K562 (cell line): ENCODE measurements at regions not wholly inside any gene's neighbourhood (a gene's known extent, or its start where the extent isn't known, plus 50 kb on each side); places are given as distances from the start of the nearest gene placed in this dataset.

Experiments used
- ATAC-seq: fragments of 200-7000 bp; cut with Tn5 transposase; 3 replicates; pipeline ENCODE4 v1.9.1; 2020; ENCODE audit warnings: moderate library complexity
- BruUV-seq: library from RNA; stranded (reverse); fragments of 400-500 nt; replicated peaks from 2 replicates; lab custom pipeline; 2021; lab: Mats Ljungman, UMichigan
- CTCF ChIA-PET: fragments of 300-600 bp; formaldehyde crosslinking; extraction: SDS; loops from one replicate; lab custom pipeline; 2021; ENCODE audit warnings: low intra/inter-chr PET ratio; lab: Yijun Ruan, JAX
- POLR2A ChIA-PET: fragments of 300-600, 350-650 bp; sonication (Branson Sonifier 250); formaldehyde crosslinking; extraction: SDS; loops from one replicate; lab custom pipeline; 2021; ENCODE audit warnings: antibody characterized with exemption, inconsistent platforms; lab: Yijun Ruan, JAX
- DNase-seq, 4 experiments: peaks; one replicate each; pipeline versions ENCODE4 v3.0.0 to v3.0.0-alpha.2; 2011 to 2018; ENCODE audit warnings: low spot score in 3 of 4, mixed read lengths in 3 of 4; ENCODE audit errors: extremely low read depth in 1 of 4
- FAIRE-seq: peaks from 2 replicates; lab custom pipeline; 2011; peaks lifted over from hg19 to GRCh38; lab: Jason Lieb, UNC
- H2AFZ ChIP-seq: 2 replicates; pipeline ENCODE4 v1.6.0; 2011; ENCODE audit warnings: low read depth, low read length, control low read depth, inconsistent platforms
- H3K27ac ChIP-seq: fragments of 200-600 bp; 3 replicates; pipeline ENCODE4 v1.8.0; 2011; ENCODE audit warnings: low read depth, mild to moderate bottlenecking, control low read depth, inconsistent platforms, low read length, moderate library complexity, mixed read lengths; ENCODE audit errors: extremely low read depth
- H3K27me3 ChIP-seq, 2 experiments: fragments of 300-600 bp in 1 of 2; 2 replicates in 1 of 2; 3 replicates in 1 of 2; pipeline versions ENCODE4 v1.6.0 to v1.8.0; 2011; ENCODE audit warnings: inconsistent platforms in 2 of 2, low read length in 2 of 2, mild to moderate bottlenecking in 1 of 2, mixed read lengths in 1 of 2, moderate library complexity in 1 of 2; ENCODE audit not compliant: control insufficient read depth in 2 of 2, insufficient read depth in 2 of 2
- H3K36me3 ChIP-seq: fragments of 300-600 bp; 3 replicates; pipeline ENCODE4 v1.8.0; 2011; ENCODE audit warnings: mild to moderate bottlenecking, low read length, inconsistent platforms; ENCODE audit not compliant: control insufficient read depth, insufficient read depth
- H3K4me1 ChIP-seq, 2 experiments: fragments of 200-600 bp in 1 of 2; replicated peaks in 1 of 2; 2 replicates in 1 of 2; 3 replicates in 1 of 2; pipeline versions ENCODE4 v1.5.1 to v1.8.0; 2011; ENCODE audit warnings: inconsistent platforms in 2 of 2, low read length in 2 of 2, mild to moderate bottlenecking in 1 of 2, mixed read lengths in 1 of 2, moderate library complexity in 1 of 2; ENCODE audit not compliant: control insufficient read depth in 2 of 2, insufficient read depth in 2 of 2
- H3K4me2 ChIP-seq: 2 replicates; pipeline ENCODE4 v1.6.1; 2011; ENCODE audit warnings: low read length, control low read depth, inconsistent platforms, mixed read lengths; ENCODE audit not compliant: insufficient read depth
- H3K4me3 ChIP-seq: fragments of 200-600 bp; sonication (generic), shearing (Covaris generic); 2 replicates; pipeline ENCODE4 v1.5.1; 2016; ENCODE audit warnings: control low read depth, inconsistent platforms
- H3K79me2 ChIP-seq: fragments of 200-600 bp; 3 replicates; pipeline ENCODE4 v1.8.0; 2011; ENCODE audit warnings: low read length, inconsistent platforms; ENCODE audit not compliant: control insufficient read depth, insufficient read depth
- H3K9ac ChIP-seq, 2 experiments: 2 replicates each; pipeline versions ENCODE4 v1.6.0 to v1.6.1; 2011; ENCODE audit warnings: low read depth in 2 of 2, low read length in 2 of 2, control low read depth in 1 of 2, inconsistent platforms in 1 of 2, mild to moderate bottlenecking in 1 of 2, mixed read lengths in 1 of 2; ENCODE audit not compliant: insufficient read depth in 1 of 2
- H3K9me1 ChIP-seq: one replicate; pipeline ENCODE4 v1.6.0; 2011; ENCODE audit warnings: inconsistent platforms, mild to moderate bottlenecking, low read length, moderate library complexity; ENCODE audit not compliant: control insufficient read depth, insufficient read depth
- H3K9me3 ChIP-seq: replicated peaks from 2 replicates; pipeline ENCODE4 v1.5.1; 2011; ENCODE audit warnings: low read depth, low read length, inconsistent platforms; ENCODE audit not compliant: control insufficient read depth, insufficient read depth
- H4K20me1 ChIP-seq: replicated peaks from 2 replicates; pipeline ENCODE4 v1.6.1; 2011; ENCODE audit warnings: low read length, inconsistent platforms, mixed read lengths; ENCODE audit not compliant: control insufficient read depth, insufficient read depth
- ASH1L ChIP-seq: fragments of 450-650 bp; IDR thresholded peaks from 2 replicates; pipeline ENCODE4 v1.6.1; 2018; ENCODE audit warnings: borderline replicate concordance, mild to moderate bottlenecking, low read depth; ENCODE audit not compliant: partially characterized antibody
- BDP1 ChIP-seq: IDR thresholded peaks from 3 replicates; pipeline ENCODE4 v1.6.1; 2011; ENCODE audit not compliant: insufficient read length, insufficient read depth
- CHD2 ChIP-seq: IDR thresholded peaks from 2 replicates; pipeline ENCODE4 v1.6.1; 2011; ENCODE audit warnings: low read depth, low read length
- L3MBTL2 ChIP-seq: fragments of 450-650 bp; IDR thresholded peaks from 2 replicates; pipeline ENCODE4 v1.6.1; 2016; ENCODE audit warnings: mild to moderate bottlenecking, moderate library complexity
- MAFG ChIP-seq: fragments of 450-650 bp; conservative IDR thresholded peaks from 2 replicates; pipeline ENCODE4 v1.6.1; 2016; ENCODE audit warnings: missing genetic modification characterization, missing compliant biosample characterization
- NFATC3 ChIP-seq: fragments of 450-650 bp; IDR thresholded peaks from 2 replicates; pipeline ENCODE4 v1.6.1; 2017; ENCODE audit warnings: mild to moderate bottlenecking
- NR4A1 ChIP-seq, 2 experiments: fragments of 250-450 bp in 1 of 2; fragments of 450-650 bp in 1 of 2; sonication (Bioruptor Pico) in 1 of 2; IDR thresholded peaks; 2 replicates each; pipeline versions ENCODE4 v1.4.0 to v1.6.1; 2016 to 2020; ENCODE audit warnings: mild to moderate bottlenecking in 2 of 2, missing compliant biosample characterization in 1 of 2, missing genetic modification characterization in 1 of 2, moderate library complexity in 1 of 2
- ZNF785 ChIP-seq: fragments of 250-450 bp; sonication (Bioruptor Pico); IDR thresholded peaks from 2 replicates; pipeline ENCODE4 v1.4.0; 2020; ENCODE audit warnings: mild to moderate bottlenecking
- WGBS: fragments of 100-300 bp; shearing (Covaris generic); methylation state at CpG from one replicate; pipeline ENCODE4 v1.1.6; 2016; ENCODE audit warnings: low coverage, mixed read lengths; ENCODE audit not compliant: insufficient coverage; ENCODE audit errors: missing lambda C conversion rate; 5-methylcytosine and 5-hydroxymethylcytosine counted together
- in situ Hi-C: fragments of 300-500 bp; cut with MboI; formaldehyde crosslinking; loops from 4 replicates; pipeline ENCODE4 v1.15.0; 2018; ENCODE audit warnings: inconsistent platforms, mixed read lengths
- intact Hi-C: fragments of 100-400 bp; cut with micrococcal nuclease; formaldehyde crosslinking; loops from 2 replicates; pipeline ENCODE4 v1.14.2; 2022
- TF ChIP-seq, protein P1 (sequence below): fragments of 450-650 bp; IDR thresholded peaks from 2 replicates; pipeline ENCODE4 v1.6.1; 2016; ENCODE audit warnings: low read depth

DNA sequence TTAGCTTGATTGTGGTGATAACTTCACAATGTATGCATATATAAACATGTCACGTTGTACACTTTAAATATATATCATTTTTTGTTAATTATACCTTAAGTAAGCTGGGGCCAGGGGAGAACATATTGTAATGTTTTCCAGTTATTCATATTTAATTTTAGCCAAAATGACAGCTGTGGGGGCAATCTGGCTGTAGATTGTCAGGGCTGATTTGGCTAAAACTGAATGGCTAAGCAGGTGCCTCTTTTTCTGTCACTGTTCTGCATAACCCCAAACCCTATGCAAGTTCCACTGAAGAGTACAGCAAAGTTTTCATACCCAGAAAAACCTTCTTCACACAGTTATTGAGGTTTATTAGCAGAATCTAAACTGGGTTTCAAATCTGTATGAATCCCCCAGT lies 318.2 kb downstream of the PTPRC start:
- no peak overlapping the region for H3K4me2 ChIP-seq
- BruUV-seq: no TSS peak
- CTCF ChIA-PET: no interaction called here
- no peaks in the 10 kb centered on the region for H3K9me3 ChIP-seq
- 0% methylated on average over 1 of the region's 1 CpG for WGBS
- H3K27me3 ChIP-seq: no peaks in the 10 kb centered on the region
- POLR2A ChIA-PET: no interaction called here
- H4K20me1 ChIP-seq: no peaks in the 10 kb centered on the region
- H3K9me1 ChIP-seq: no peaks in the 10 kb centered on the region
- no peak overlapping the region for H2AFZ ChIP-seq
- DNase-seq (no peak), ATAC-seq (no peak), FAIRE-seq (no peak)
- no peaks in the 10 kb centered on the region for H3K4me1 ChIP-seq
- no peak overlapping the region for H3K4me3 ChIP-seq
- TF ChIP-seq NR4A1 (CRISPR knock-in tag; IDR thresholded peaks at IDR 0.05): no peak
- TF ChIP-seq NR4A1 (tag; IDR thresholded peaks at IDR 0.05): no peak
- TF ChIP-seq BDP1: no peak
- no peak for TF ChIP-seq ZNF785 (CRISPR knock-in tag)
- no peak for TF ChIP-seq CHD2
- no peak for TF ChIP-seq ASH1L
- TF ChIP-seq, protein P1, sequence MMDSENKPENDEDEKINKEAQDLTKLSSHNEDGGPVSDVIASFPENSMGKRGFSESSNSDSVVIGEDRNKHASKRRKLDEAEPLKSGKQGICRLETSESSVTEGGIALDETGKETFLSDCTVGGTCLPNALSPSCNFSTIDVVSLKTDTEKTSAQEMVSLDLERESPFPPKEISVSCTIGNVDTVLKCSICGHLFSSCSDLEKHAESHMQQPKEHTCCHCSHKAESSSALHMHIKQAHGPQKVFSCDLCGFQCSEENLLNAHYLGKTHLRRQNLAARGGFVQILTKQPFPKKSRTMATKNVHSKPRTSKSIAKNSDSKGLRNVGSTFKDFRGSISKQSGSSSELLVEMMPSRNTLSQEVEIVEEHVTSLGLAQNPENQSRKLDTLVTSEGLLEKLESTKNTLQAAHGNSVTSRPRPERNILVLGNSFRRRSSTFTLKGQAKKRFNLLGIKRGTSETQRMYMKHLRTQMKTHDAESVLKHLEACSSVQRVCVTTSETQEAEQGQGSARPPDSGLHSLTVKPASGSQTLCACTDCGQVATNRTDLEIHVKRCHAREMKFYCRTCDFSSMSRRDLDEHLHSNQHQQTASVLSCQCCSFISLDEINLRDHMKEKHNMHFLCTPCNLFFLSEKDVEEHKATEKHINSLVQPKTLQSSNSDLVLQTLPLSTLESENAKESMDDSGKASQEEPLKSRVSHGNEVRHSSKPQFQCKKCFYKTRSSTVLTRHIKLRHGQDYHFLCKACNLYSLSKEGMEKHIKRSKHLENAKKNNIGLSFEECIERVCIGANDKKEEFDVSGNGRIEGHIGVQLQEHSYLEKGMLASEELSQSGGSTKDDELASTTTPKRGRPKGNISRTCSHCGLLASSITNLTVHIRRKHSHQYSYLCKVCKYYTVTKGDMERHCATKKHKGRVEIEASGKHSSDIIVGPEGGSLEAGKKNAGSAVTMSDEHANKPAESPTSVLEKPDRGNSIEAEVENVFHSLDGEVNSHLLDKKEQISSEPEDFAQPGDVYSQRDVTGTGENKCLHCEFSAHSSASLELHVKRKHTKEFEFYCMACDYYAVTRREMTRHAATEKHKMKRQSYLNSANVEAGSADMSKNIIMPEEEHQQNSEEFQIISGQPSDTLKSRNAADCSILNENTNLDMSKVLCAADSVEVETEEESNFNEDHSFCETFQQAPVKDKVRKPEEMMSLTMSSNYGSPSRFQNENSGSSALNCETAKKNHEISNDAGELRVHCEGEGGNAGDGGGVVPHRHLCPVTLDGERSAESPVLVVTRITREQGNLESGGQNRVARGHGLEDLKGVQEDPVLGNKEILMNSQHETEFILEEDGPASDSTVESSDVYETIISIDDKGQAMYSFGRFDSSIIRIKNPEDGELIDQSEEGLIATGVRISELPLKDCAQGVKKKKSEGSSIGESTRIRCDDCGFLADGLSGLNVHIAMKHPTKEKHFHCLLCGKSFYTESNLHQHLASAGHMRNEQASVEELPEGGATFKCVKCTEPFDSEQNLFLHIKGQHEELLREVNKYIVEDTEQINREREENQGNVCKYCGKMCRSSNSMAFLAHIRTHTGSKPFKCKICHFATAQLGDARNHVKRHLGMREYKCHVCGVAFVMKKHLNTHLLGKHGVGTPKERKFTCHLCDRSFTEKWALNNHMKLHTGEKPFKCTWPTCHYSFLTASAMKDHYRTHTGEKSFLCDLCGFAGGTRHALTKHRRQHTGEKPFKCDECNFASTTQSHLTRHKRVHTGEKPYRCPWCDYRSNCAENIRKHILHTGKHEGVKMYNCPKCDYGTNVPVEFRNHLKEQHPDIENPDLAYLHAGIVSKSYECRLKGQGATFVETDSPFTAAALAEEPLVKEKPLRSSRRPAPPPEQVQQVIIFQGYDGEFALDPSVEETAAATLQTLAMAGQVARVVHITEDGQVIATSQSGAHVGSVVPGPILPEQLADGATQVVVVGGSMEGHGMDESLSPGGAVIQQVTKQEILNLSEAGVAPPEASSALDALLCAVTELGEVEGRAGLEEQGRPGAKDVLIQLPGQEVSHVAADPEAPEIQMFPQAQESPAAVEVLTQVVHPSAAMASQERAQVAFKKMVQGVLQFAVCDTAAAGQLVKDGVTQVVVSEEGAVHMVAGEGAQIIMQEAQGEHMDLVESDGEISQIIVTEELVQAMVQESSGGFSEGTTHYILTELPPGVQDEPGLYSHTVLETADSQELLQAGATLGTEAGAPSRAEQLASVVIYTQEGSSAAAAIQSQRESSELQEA: no peak
- TF ChIP-seq L3MBTL2: no peak
- TF ChIP-seq MAFG (tag): no peak
- TF ChIP-seq NFATC3: no peak
- no peaks in the 10 kb centered on the region for H3K79me2 ChIP-seq
- no peak overlapping the region for H3K9ac ChIP-seq
- H3K36me3 ChIP-seq: no peaks in the 10 kb centered on the region
- intact Hi-C loops: no loop called here
- in situ Hi-C loops: no loop called here
- no peak overlapping the region for H3K27ac ChIP-seq
